GM12878 (cell line): ENCODE measurements at regions not wholly inside any gene's neighbourhood (a gene's known extent, or its start where the extent isn't known, plus 50 kb on each side); places are given as distances from the start of the nearest gene placed in this dataset.

Source experiments
- ATAC-seq: fragments of 200-7000 bp; cut with Tn5 transposase; 3 replicates; pipeline ENCODE4 v1.9.1; 2020; ENCODE audit warnings: mild to moderate bottlenecking, moderate library complexity
- BruUV-seq: library from RNA; stranded (reverse); fragments of 400-500 nt; replicated peaks from 2 replicates; lab custom pipeline; 2021; lab: Mats Ljungman, UMichigan
- CTCF ChIA-PET: fragments of 300-600 bp; sonication (Branson Sonifier 250); formaldehyde crosslinking; extraction: SDS; loops from one replicate; lab custom pipeline; 2021; ENCODE audit warnings: inconsistent platforms; lab: Yijun Ruan, JAX
- POLR2A ChIA-PET: fragments of 350-600 bp; formaldehyde crosslinking; extraction: SDS; loops from one replicate; lab custom pipeline; 2021; ENCODE audit warnings: inconsistent platforms; lab: Charles Lee
- RAD21 ChIA-PET: fragments of 300-600 bp; sonication (Branson Sonifier 250); formaldehyde crosslinking; loops from one replicate; lab custom pipeline; 2023; ENCODE audit warnings: antibody characterized with exemption; ENCODE audit not compliant: unreplicated experiment; lab: Charles Lee
- SMC1A ChIA-PET: fragments of 300-600 bp; sonication (Branson Sonifier 250); formaldehyde crosslinking; loops from one replicate; lab custom pipeline; 2023; ENCODE audit not compliant: unreplicated experiment, uncharacterized antibody; lab: Charles Lee
- DNase-seq: peaks from one replicate; pipeline ENCODE4 v3.0.0-alpha.2; 2011; ENCODE audit warnings: low read depth, low spot score
- FAIRE-seq: peaks from 3 replicates; lab custom pipeline; 2011; peaks lifted over from hg19 to GRCh38; lab: Jason Lieb, UNC
- H2AFZ ChIP-seq: 2 replicates; pipeline ENCODE4 v1.6.0; 2011; ENCODE audit warnings: low read depth, low read length, control low read depth; ENCODE audit not compliant: control insufficient read depth
- H3K27ac ChIP-seq: 2 replicates; pipeline ENCODE4 v1.5.1; 2011; ENCODE audit warnings: control low read depth; ENCODE audit not compliant: control insufficient read depth, insufficient read depth
- H3K27me3 ChIP-seq, 2 experiments: replicated peaks in 1 of 2; 2 replicates each; pipeline versions ENCODE4 v1.6.0 to v1.6.1; 2011; ENCODE audit warnings: low read length in 1 of 2; ENCODE audit not compliant: control insufficient read depth in 2 of 2, insufficient read depth in 2 of 2
- H3K36me3 ChIP-seq, 2 experiments: 2 replicates each; pipeline ENCODE4 v1.5.1; 2011; ENCODE audit warnings: low read length in 1 of 2; ENCODE audit not compliant: control insufficient read depth in 2 of 2, insufficient read depth in 2 of 2
- H3K4me1 ChIP-seq: 2 replicates; pipeline ENCODE4 v1.6.1; 2011; ENCODE audit warnings: mild to moderate bottlenecking, low read length, moderate library complexity, mixed read lengths; ENCODE audit not compliant: control insufficient read depth, insufficient read depth
- H3K4me2 ChIP-seq: 2 replicates; pipeline ENCODE4 v1.6.0; 2011; ENCODE audit warnings: control low read depth; ENCODE audit not compliant: control insufficient read depth, insufficient read depth
- H3K4me3 ChIP-seq: fragments of 200-600 bp; sonication (generic); 2 replicates; pipeline ENCODE4 v1.5.1; 2016
- H3K79me2 ChIP-seq: 2 replicates; pipeline ENCODE4 v1.6.0; 2011; ENCODE audit warnings: low read length; ENCODE audit not compliant: control insufficient read depth, insufficient read depth
- H3K9ac ChIP-seq: 2 replicates; pipeline ENCODE4 v1.8.0; 2011; ENCODE audit warnings: low read length, control low read depth, mixed read lengths; ENCODE audit not compliant: control insufficient read depth, insufficient read depth
- H3K9me3 ChIP-seq: replicated peaks from 3 replicates; pipeline ENCODE4 v1.5.1; 2011; ENCODE audit warnings: mild to moderate bottlenecking, low read length; ENCODE audit not compliant: control insufficient read depth, insufficient read depth
- H4K20me1 ChIP-seq: 2 replicates; pipeline ENCODE4 v1.6.0; 2011; ENCODE audit not compliant: control insufficient read depth, insufficient read depth
- BHLHE40 ChIP-seq, 2 experiments: fragments of 450-650 bp in 1 of 2; IDR thresholded peaks; 2 replicates each; pipeline ENCODE4 v1.6.1; 2011 to 2017; ENCODE audit warnings: low read depth in 2 of 2, borderline replicate concordance in 1 of 2, improper control_type of control experiment in 1 of 2, low read length in 1 of 2, mild to moderate bottlenecking in 1 of 2
- CBX5 ChIP-seq: sonication (generic); IDR thresholded peaks from 2 replicates; pipeline ENCODE4 v1.6.1; 2016; ENCODE audit warnings: low read depth, moderate library complexity, mild to moderate bottlenecking, inconsistent platforms
- CEBPB ChIP-seq, 2 experiments: fragments of 150-350 bp in 1 of 2; IDR thresholded peaks; 2 replicates each; pipeline ENCODE4 v1.6.1; 2012 to 2014; ENCODE audit warnings: low read depth in 2 of 2, low read length in 2 of 2, borderline replicate concordance in 1 of 2, inconsistent platforms in 1 of 2
- JUND ChIP-seq: IDR thresholded peaks from 2 replicates; pipeline ENCODE4 v1.6.1; 2012; ENCODE audit warnings: low read depth, mild to moderate bottlenecking, low read length, improper control_type of control experiment, moderate library complexity
- MEF2B ChIP-seq: fragments of 450-650 bp; IDR thresholded peaks from 2 replicates; pipeline ENCODE4 v1.6.1; 2018; ENCODE audit warnings: mild to moderate bottlenecking, moderate library complexity; ENCODE audit not compliant: partially characterized antibody, poor library complexity, severe bottlenecking
- NR2C2 ChIP-seq: IDR thresholded peaks from 2 replicates; pipeline ENCODE4 v1.6.1; 2011; ENCODE audit warnings: borderline replicate concordance, low read depth; ENCODE audit not compliant: control insufficient read depth, insufficient read length
- PML ChIP-seq: IDR thresholded peaks from 2 replicates; pipeline ENCODE4 v1.6.1; 2012; ENCODE audit warnings: low read length, inconsistent platforms
- whole genome bisulfite sequencing: methylation state at CpG from one replicate; pipeline ENCODE4 v1.1.6; 2016; ENCODE audit warnings: low lambda C conversion rate; ENCODE audit not compliant: insufficient replicate concordance, insufficient coverage; ENCODE audit errors: missing lambda C conversion rate; 5-methylcytosine and 5-hydroxymethylcytosine counted together
- in situ Hi-C: fragments of 300-500 bp; cut with MboI; formaldehyde crosslinking; loops from 9 replicates; pipeline ENCODE4 v1.14.3; 2018; ENCODE audit warnings: mixed read lengths
- intact Hi-C: fragments of 100-400 bp; cut with micrococcal nuclease; formaldehyde crosslinking; loops from one replicate; pipeline ENCODE4 v1.14.2; 2022; ENCODE audit not compliant: unreplicated experiment
- TF ChIP-seq, protein P1 (sequence below): IDR thresholded peaks from 2 replicates; pipeline ENCODE4 v1.6.1; 2011; ENCODE audit warnings: borderline replicate concordance, low read depth, mild to moderate bottlenecking, moderate library complexity, low read length; ENCODE audit not compliant: insufficient read depth, poor library complexity, severe bottlenecking

GRCh38 chr12:107554941-107555340, 130.7 kb upstream of the PWP1 start (continued):
- TF ChIP-seq, protein P1, sequence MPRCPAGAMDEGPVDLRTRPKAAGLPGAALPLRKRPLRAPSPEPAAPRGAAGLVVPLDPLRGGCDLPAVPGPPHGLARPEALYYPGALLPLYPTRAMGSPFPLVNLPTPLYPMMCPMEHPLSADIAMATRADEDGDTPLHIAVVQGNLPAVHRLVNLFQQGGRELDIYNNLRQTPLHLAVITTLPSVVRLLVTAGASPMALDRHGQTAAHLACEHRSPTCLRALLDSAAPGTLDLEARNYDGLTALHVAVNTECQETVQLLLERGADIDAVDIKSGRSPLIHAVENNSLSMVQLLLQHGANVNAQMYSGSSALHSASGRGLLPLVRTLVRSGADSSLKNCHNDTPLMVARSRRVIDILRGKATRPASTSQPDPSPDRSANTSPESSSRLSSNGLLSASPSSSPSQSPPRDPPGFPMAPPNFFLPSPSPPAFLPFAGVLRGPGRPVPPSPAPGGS, result no peak
- TF ChIP-seq NR2C2 (no peak), PML (no peak)
- TF ChIP-seq, all 136 proteins: peak for 0

GRCh38 chr12:107557026-107557425, 128.6 kb upstream of the PWP1 start:
- ATAC-seq (no peak), DNase-seq (no peak), FAIRE-seq (no peak)
- TF ChIP-seq BHLHE40 (IDR thresholded peaks at IDR 0.05; ENCODE audit: borderline replicate concordance in 1 of 2, low read depth in 2 of 2, low read length in 1 of 2) (no peak), MEF2B (no peak), CBX5 (no peak), CEBPB (IDR thresholded peaks at IDR 0.05; ENCODE audit: borderline replicate concordance in 1 of 2, low read depth in 2 of 2, low read length in 2 of 2) (no peak), JUND (no peak)
- intact Hi-C loops (no loop called here), in situ Hi-C loops (no loop called here)
- no peaks in the 10 kb centered on the region for H3K9me3 ChIP-seq
- no peaks in the 10 kb centered on the region for H3K36me3 ChIP-seq
- POLR2A ChIA-PET, result no interaction called here
- H3K4me3 ChIP-seq, result no peak overlapping the region
- BruUV-seq, result no TSS peak
- RAD21 ChIA-PET, result interaction anchor here (0.5 kb wide), 1 partner anchor 116 kb away, joined by 3 read pairs; no protein-coding TSS in a partner anchor
- H4K20me1 ChIP-seq, result no peaks in the 10 kb centered on the region
- no peak overlapping the region for H3K4me2 ChIP-seq
- H3K4me1 ChIP-seq, result no peaks in the 10 kb centered on the region
- SMC1A ChIA-PET, result no interaction called here
- 9% methylated on average over 5 of the region's 5 CpGs for WGBS
- CTCF ChIA-PET, result interaction anchor here (1.4 kb wide), 1 partner anchor 53 kb away, joined by 6 read pairs; no protein-coding TSS in a partner anchor
- H3K9ac ChIP-seq, result no peak overlapping the region
- no peaks in the 10 kb centered on the region for H3K79me2 ChIP-seq
- H3K27ac ChIP-seq, result no peak overlapping the region
- peaks cover 4 to 5% of the 10 kb centered on the region in 2 experiments; a peak in 3 of 4 replicates for H3K27me3 ChIP-seq
- H2AFZ ChIP-seq, result no peak overlapping the region
